ENCODE measurements at regions not wholly inside any gene's neighbourhood (a gene's known extent, or its start where the extent isn't known, plus 50 kb on each side); places are given as distances from the start of the nearest gene placed in this dataset.

DNA sequence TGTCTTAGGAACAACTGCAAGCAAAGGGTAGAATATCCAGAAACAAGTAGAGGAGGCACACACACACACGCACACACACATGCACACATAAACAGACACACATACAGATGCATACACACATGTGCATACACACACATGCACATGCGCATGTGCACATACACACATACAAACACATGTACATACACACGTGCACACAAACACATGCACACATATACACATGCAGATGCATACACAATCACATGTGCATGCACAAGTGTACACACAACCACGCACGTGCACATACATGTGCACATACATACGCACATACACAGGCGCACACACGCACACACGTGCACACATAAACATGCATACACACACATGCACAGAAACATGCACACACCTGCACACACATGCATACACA is 206.5 kb upstream of the OPRM1 start:
- no peaks in the 10 kb centered on the region for H3K79me2 ChIP-seq (ENCODE audit: control insufficient read depth, insufficient read depth, low read length)
- DNase-seq = no peak
- H3K27ac ChIP-seq (ENCODE audit: low read length in 2 of 2) = no peak overlapping the region
- POLR2A ChIA-PET = no interaction called here
- Mint-ChIP-seq H3K27ac (no peak overlapping the region), H3K27me3 (no peaks in the 10 kb centered on the region), H3K9me3 (ENCODE audit: insufficient read depth) (peaks cover 4% of the 10 kb centered on the region), H3K4me1 (no peaks in the 10 kb centered on the region), H3K4me3 (no peak overlapping the region)
- H3K4me3 ChIP-seq (ENCODE audit: control extremely low read depth in 1 of 5, extremely low read depth in 1 of 5, insufficient read depth in 1 of 5, low read depth in 2 of 5, low read length in 4 of 5) = no peak overlapping the region
- ATAC-seq (ENCODE audit: low read depth) = no peak
- intact Hi-C loops (cut with micrococcal nuclease) = no loop called here
- H3K4me1 ChIP-seq (ENCODE audit: control insufficient read depth in 2 of 2, insufficient read depth in 2 of 2, low read length in 2 of 2) = no peaks in the 10 kb centered on the region
- no peaks in the 10 kb centered on the region for H3K9me3 ChIP-seq (ENCODE audit: control extremely low read depth in 1 of 3, control insufficient read depth in 2 of 3, insufficient read depth in 1 of 3, low read length in 2 of 3)
- CTCF ChIA-PET = no interaction called here
- H3K27me3 ChIP-seq (replicated peaks in 1 of 4; ENCODE audit: control extremely low read depth in 1 of 4, control insufficient read depth in 3 of 4, insufficient read depth in 4 of 4, low read length in 3 of 4) = no peaks in the 10 kb centered on the region
- H3K36me3 ChIP-seq (replicated peaks in 1 of 2; ENCODE audit: control extremely low read depth in 1 of 2, control insufficient read depth in 1 of 2, extremely low read depth in 1 of 2, insufficient read depth in 2 of 2, low read length in 1 of 2) = no peaks in the 10 kb centered on the region
- WGBS (ENCODE audit: insufficient coverage) = 94% methylated on average over 9 of the region's 9 CpGs
- no peaks in the 10 kb centered on the region for H4K20me1 ChIP-seq (ENCODE audit: control insufficient read depth, insufficient read depth, low read length, poor library complexity, severe bottlenecking)
- no peak overlapping the region for H2AFZ ChIP-seq (ENCODE audit: insufficient read depth, low read depth, low read length, poor library complexity, severe bottlenecking)
- no peak overlapping the region for H3K4me2 ChIP-seq (replicated peaks; ENCODE audit: low read depth, low read length, poor library complexity, severe bottlenecking)
- no peak overlapping the region for H3K9ac ChIP-seq (ENCODE audit: low read length)
- TF ChIP-seq EZH2 (IDR thresholded peaks at IDR 0.05; ENCODE audit: borderline replicate concordance, insufficient read depth, low read depth, low read length, poor library complexity, severe bottlenecking) = no peak
- TF ChIP-seq CTCF (IDR thresholded peaks at IDR 0.05) = no peak

DNA sequence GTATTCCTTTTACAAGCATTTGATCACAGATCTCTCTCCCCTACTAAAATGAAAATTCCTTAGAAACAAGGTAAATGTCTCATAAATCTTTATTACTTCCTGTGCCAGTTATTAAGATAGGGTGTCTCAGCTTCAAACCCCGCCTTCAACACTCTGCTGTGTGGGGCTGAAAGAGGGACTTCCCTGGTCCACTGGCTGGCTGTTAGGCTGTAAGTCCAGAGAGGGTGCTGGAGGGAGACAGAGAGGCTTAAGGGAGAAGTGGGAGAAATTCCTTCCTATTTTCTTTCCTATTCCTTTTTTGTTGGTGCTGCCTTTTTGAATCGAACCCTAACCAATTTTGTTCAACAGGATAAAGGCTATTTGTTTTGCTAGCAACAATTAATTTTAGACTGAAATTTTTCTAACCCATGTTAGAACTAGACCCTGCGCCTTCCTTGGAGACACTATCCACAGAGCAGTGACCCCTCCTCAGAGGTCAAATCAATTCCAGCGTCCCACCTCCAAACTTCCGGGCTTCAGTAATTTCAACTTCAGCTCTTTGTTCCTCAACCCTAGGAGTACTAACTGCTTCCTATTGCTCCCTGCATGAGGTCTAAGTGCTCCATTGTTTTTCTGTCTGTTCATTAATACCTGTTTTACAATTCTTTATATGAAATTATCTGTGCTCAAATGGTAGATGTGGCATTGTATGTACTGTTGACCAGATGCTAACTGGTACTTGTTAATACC is 207.5 kb upstream of the OPRM1 start:
- ATAC-seq (ENCODE audit: low read depth) (no peak), DNase-seq (no peak)
- 77% methylated on average over 3 of the region's 5 CpGs for WGBS (ENCODE audit: insufficient coverage)
- H3K9me3 ChIP-seq (ENCODE audit: control extremely low read depth in 1 of 3, control insufficient read depth in 2 of 3, insufficient read depth in 1 of 3, low read length in 2 of 3) = no peaks in the 10 kb centered on the region
- TF ChIP-seq CTCF (IDR thresholded peaks at IDR 0.05) (no peak), EZH2 (IDR thresholded peaks at IDR 0.05; ENCODE audit: borderline replicate concordance, insufficient read depth, low read depth, low read length, poor library complexity, severe bottlenecking) (no peak)
- H3K27me3 ChIP-seq (replicated peaks in 1 of 4; ENCODE audit: control extremely low read depth in 1 of 4, control insufficient read depth in 3 of 4, insufficient read depth in 4 of 4, low read length in 3 of 4) = no peaks in the 10 kb centered on the region
- H3K4me2 ChIP-seq (replicated peaks; ENCODE audit: low read depth, low read length, poor library complexity, severe bottlenecking) = no peak overlapping the region
- Mint-ChIP-seq H3K4me1 (no peaks in the 10 kb centered on the region), H3K27me3 (no peaks in the 10 kb centered on the region), H3K27ac (no peak overlapping the region), H3K4me3 (no peak overlapping the region), H3K9me3 (ENCODE audit: insufficient read depth) (peaks cover 4% of the 10 kb centered on the region)
- no peaks in the 10 kb centered on the region for H3K79me2 ChIP-seq (ENCODE audit: control insufficient read depth, insufficient read depth, low read length)
- POLR2A ChIA-PET = no interaction called here
- no peak overlapping the region for H3K27ac ChIP-seq (ENCODE audit: low read length in 2 of 2)
- intact Hi-C loops (cut with micrococcal nuclease) = no loop called here
- no peak overlapping the region for H3K4me3 ChIP-seq (ENCODE audit: control extremely low read depth in 1 of 5, extremely low read depth in 1 of 5, insufficient read depth in 1 of 5, low read depth in 2 of 5, low read length in 4 of 5)
- CTCF ChIA-PET = no interaction called here
- H2AFZ ChIP-seq (ENCODE audit: insufficient read depth, low read depth, low read length, poor library complexity, severe bottlenecking) = no peak overlapping the region
- H3K4me1 ChIP-seq (ENCODE audit: control insufficient read depth in 2 of 2, insufficient read depth in 2 of 2, low read length in 2 of 2) = no peaks in the 10 kb centered on the region
- no peaks in the 10 kb centered on the region for H3K36me3 ChIP-seq (replicated peaks in 1 of 2; ENCODE audit: control extremely low read depth in 1 of 2, control insufficient read depth in 1 of 2, extremely low read depth in 1 of 2, insufficient read depth in 2 of 2, low read length in 1 of 2)
- H3K9ac ChIP-seq (ENCODE audit: low read length) = no peak overlapping the region
- no peaks in the 10 kb centered on the region for H4K20me1 ChIP-seq (ENCODE audit: control insufficient read depth, insufficient read depth, low read length, poor library complexity, severe bottlenecking)
